HG03558 (cell line): ENCODE measurements at regions not wholly inside any gene's neighbourhood (a gene's known extent, or its start where the extent isn't known, plus 50 kb on each side); places are given as distances from the start of the nearest gene placed in this dataset.

Experiments
- ATAC-seq: cut with Tn5 transposase; IDR thresholded peaks from one replicate; pipeline ENCODE4 v1.9.1; 2021; ENCODE audit warnings: moderate number of reproducible peaks; ENCODE audit not compliant: unreplicated experiment; ENCODE audit errors: extremely low read depth

DNA sequence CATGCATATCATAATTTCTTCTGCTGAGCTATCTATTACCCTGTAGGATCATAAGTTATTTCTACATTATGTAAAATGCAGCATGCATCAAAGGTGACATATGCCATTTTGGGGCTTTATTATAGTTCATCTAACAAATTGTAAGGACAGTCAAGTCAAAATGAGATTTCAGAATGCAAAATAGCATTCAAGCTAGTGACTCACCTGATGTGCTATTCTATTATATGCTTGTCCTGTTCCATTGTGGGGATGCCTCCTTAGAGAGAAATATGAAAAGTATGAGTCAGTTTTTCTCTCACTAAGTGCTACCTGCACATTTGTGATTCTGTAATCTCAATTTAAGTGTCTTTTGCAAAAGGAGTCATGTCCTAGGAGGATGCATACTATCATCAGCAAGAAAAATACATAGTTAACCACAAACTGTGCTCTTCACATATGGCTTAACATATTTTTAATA lies 647.0 kb upstream of the PCDH10 start:
- ATAC-seq, result no peak

DNA sequence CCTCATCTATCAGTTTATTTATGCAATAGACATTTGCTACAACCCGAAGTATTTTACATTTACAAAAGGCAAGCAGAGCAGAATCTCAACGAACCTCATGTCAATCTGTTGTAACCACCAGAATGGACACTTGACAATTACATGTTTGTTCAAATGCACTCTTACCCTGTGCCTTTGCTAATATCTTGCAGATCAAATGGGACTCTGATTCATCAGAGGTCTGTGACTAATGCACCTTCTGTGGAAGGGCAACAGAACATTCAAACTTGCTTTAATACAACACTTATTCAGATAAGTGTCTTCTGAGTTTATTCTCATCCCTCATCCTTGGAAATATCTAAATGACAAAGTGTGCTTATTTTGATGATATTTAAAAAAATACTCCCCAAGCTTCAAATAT lies 644.7 kb upstream of the PCDH10 start:
- no peak for ATAC-seq

DNA sequence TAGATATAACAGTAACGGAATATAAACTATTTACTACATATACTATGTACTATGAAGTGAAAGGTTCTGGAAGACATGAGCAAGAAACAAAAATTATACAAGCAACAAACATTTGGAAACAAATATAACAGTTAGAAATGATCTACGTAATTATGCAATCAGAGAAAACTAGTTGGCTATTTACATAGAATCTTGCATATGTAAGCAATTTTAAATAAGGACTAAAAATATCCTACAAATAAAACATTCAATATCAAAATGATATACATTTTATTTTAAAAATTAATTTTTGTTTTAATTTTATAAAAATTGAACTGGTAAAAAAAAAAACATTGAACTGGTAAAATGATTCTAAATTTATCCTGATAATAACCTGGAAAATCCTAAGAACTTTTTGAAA lies 642.5 kb upstream of the PCDH10 start:
- no peak for ATAC-seq

DNA sequence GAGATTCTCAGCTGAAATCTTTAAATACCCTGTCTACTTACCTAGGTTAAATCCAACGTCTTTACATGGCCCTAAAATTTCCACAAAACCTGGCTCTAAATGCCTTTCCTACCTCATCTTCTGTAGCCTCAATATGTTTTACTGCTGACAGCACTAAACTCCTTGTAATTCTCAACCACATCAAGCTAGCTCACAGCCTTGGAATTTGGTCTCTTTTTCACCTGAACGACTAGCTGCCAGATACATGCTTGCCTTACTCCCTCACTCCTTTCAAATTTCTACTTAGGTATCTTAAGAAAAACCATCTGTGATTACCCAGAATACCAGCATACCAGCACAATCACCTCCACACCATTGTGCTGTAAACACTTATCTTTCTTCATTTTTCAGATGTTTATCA lies 635.6 kb upstream of the PCDH10 start:
- no peak for ATAC-seq

DNA sequence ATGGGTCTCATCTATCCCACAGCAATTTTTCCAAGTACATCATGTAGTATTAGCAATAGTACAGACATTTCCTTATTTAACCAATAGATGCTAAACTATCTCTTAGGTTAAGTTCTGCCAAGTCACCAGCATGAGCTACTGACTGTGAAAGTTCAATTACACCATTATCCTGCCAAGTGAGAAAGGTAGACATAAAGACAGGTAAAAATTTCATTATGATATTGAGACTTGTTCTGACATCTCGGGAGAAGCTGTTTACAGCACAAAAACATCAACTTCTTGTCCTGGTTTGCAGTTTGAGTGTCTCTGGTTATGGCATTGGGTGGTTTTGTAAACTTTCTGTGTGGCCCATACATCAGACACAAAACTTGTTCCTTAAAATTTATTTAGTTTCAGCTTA lies 622.4 kb upstream of the PCDH10 start:
- ATAC-seq, result no peak

DNA sequence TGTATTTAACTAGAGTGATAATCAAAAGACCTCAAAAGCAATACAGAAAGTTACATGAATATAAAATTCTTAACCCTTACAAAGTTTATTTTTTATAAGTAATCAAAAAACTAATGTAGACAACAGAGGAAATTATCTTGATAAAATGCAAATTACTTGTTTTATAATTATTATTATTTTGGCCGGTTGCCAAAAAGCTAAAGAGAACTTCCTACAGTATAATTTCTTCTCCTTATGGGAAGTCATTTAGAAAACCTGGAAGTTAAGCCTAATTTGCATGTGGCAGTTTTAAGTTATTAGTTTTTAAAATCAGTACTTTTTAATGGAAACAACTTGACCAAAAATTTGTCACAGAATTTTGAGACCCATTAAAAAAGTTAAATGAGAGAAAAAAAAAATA lies 621.3 kb upstream of the PCDH10 start:
- no peak for ATAC-seq

DNA sequence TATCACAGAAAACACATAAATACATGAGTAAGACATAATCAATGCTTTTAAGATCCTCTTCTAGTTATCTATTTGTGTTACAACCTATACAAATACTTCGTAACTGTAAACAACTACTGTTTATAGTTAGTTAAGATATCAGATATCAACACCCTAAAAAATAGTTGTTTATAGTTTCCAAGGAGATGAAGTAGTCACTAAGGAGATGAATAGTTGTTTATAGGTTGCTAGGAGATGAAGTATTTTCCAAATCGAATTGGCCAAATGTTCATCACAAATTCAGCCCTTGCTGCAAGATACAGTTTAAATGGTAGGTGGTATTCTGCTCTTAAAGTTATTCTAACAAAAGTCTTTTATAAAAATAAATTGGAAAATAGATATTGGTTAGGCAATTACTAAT lies 618.2 kb upstream of the PCDH10 start:
- no peak for ATAC-seq

DNA sequence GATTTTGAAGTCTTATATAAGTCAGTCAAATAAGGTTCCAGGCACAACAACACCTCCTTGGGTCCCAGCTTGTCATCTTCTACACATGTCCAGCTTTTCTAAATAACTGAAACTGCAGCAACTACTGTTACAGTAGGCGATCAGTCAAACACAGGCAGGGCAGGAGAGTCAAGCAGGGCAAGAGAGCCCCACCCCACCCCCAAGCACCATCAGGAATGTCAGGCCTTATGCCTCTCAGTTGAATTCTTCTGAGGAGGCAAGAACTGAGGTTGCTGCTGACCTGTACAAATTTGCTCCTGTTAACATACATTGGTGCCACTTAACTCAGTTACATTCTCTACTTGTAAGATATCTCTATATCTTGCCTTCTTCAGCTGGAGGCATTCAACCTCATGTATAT lies 608.8 kb upstream of the PCDH10 start:
- ATAC-seq, result no peak

DNA sequence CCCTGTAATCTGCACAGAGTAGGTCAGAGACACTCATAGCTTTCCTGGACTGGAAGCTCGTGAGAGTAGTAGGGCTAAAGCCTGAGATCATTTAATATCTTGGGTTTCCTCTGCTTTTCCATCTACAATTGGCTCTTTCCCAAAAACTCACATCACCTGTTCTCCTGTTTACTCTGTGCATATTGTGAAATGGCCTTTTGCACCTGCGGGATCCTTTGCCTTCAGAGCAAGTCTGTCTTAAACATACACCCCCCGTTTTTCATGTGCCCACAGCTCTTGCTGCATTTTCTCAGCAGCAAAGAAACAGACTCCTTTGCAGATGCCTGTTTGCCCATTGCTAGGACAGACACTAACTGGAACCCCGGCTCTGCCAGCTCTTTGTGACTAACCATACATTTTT lies 608.3 kb upstream of the PCDH10 start:
- no peak for ATAC-seq

DNA sequence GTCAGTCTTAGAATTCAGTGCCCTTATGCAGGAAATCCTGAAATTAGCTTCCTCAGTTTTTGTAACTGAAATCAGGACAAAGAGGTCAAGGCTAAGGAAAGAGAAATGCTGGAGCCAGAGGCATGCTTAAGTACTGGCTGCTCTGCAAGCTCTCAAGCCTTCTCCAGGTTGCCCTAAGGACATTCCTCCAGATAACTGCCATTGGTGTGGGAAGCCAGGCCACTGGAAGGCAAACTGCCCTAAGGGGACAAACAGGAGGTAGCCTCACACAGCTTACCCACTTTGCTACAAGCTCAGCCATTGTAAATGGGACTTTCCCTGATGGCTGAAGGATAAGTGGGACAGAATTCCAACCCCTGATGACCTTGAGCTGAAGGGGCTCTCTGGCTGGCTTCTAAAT lies 606.9 kb upstream of the PCDH10 start:
- no peak for ATAC-seq

DNA sequence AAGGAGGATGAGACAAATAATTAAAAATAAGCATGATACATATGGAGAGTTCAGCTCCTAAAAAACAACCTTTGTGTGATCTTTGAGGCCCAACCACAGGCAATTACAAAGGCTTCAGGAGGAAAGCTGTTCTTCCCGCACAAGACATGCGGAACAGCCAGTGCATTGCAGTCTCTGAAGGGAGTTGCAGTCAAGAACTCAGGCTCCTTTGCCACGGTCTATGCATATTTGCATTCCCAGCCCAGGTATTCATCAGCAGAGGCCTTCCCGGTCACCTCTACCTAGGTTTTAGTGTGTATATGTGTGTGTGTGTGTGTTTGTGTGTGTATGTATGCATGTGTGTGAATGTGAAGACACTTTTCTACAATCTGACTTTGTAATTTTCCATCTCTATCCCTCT lies 600.6 kb upstream of the PCDH10 start:
- no peak for ATAC-seq

DNA sequence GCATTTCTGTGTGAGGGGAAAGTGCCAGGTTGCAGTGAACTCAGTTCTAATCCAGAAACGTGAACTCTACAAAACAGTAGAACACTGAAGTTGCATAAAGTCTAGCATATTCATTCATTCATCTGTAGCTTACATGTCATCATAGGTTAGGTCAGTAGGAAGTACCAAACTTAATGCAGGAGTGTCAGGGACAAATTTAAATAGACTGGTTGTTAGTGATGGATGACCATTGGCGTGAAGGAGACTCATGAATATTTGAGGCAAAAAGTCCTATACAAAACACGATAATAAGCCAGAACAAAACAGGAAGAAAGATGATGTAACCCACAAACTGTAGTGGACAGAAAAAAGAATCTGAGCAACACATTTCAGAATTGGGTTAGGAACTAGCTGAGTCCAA lies 592.8 kb upstream of the PCDH10 start:
- no peak for ATAC-seq

DNA sequence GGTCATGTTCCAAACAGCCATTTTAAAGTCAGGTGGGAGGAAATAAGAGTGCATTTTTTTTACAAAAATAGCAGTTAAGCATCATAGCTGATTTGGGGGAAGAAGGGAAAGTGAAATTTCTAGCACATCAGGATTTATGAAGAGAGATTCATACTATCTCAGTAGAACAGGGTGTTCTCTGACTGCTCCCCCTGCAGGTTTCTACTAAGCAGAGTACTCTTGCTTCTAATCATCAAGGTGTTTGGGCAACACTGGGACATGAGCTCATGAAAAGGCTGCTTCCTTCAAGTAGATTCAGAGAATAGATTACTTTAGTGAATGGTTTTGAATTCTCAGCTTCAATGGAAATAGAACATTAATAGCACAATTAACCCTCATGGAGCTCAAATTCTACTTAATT lies 591.4 kb upstream of the PCDH10 start:
- ATAC-seq, result no peak

DNA sequence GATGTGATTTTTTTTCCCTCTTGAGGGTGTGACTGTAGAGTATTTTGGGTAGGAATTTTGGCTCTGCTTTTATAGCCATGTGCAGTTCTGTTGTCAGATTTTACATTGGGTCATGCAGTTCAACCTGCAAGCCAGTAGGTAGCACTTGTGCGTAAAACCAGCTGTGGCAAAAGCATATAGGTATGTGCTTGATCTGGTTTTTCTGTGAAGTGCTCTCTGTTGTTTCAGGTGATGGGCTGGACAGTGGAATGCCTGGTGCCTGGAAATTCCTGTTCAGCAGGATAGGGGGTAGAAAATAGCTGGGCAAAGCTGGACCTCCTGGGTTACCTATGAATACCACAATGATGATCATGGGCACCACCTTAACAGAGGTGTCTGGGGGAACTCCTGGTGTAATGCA lies 584.2 kb upstream of the PCDH10 start:
- ATAC-seq, result no peak

DNA sequence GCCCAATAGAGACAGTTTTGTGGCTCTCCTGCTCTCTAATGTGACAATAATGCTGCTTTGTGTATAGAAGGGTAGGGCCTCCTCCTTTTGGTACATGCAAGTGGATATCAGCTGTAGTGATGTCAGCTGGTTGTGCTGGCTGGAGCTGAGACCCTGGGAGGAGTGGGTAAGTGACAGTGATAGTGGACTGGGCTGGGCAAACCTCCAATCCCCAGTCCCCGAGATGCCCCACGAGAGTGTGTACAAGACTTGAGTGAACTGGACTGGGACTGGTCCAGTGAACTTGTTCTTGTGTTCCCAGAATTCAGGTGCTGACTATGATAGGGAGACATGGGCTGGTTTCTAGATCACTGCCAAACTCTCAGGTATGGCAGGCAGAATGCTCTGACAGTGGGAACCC lies 583.6 kb upstream of the PCDH10 start:
- no peak for ATAC-seq

DNA sequence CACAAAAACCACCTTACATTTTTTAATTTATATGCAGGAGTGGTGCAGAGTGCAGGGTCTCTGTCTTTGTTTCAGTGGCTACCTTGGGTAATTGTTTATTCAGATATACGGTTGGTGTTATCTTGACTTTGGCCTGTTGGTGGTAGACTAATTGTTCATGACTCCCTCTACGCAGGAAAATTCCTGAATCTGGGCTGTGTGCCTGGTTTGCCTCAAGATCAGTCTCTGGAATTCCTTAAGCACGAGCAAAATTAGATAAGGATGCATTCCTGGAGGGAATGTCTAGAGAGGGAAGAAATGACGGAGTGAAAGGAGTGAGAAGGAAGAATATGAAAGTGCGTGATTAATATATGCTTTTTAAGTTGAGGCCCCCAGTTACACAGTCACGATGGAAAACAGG lies 576.9 kb upstream of the PCDH10 start:
- ATAC-seq, result no peak

DNA sequence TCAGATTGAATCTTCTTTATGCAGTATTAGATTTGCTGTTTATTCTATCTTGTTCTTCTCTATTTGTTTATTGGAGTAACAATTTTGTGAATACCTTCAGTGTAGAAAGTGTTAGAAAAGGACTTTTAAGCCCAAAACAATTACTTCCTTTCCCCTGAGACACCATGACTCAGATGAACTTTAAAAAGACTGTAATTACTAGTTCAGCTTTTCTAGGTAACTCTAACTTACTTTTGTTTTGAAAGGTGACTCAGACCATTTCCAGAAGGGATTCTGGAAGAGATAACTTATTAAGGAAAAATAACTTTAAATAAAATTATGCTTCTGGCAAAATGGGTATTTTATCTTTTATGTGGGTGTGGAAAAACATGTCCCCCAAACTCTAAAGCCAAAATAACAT lies 561.5 kb upstream of the PCDH10 start:
- ATAC-seq, result no peak

DNA sequence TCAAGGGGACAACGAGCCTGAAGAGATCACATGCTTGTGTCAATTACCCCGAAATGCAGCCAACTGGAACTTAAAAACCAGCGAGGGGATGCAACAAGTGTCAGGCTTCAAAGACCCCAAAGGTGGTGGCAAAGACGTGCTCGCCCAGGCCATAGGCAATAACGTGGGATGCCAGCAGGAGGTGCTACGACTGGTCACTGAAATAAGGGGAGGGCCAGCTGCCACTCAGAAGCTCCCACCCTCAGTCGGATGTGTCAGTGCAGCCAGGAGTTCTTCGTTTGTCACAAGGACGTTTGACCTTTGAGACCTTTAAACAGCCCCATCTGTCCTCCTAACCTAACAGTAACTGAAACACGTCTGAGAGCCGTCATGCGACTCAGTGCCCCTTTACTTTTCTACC lies 556.8 kb upstream of the PCDH10 start:
- no peak for ATAC-seq

DNA sequence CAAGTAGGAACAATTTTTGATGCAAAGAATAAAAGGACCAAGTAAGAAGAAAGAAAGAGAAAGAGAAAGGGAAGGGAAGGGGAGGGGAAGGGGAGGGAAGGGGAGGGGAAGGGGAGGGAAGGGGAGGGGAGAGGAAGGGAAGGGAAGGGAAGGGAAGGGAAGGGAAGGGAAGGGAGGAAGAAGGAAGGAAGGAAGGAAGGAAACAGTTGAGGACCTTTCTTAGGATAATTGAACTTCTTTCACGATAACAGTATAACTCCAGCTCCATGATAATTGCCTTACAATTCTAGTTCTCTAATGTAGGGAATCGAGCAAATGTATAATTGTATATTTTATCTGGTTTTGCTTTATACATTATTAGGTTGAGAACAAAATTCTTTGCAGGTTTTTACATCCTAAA lies 556.2 kb upstream of the PCDH10 start:
- ATAC-seq, result no peak

DNA sequence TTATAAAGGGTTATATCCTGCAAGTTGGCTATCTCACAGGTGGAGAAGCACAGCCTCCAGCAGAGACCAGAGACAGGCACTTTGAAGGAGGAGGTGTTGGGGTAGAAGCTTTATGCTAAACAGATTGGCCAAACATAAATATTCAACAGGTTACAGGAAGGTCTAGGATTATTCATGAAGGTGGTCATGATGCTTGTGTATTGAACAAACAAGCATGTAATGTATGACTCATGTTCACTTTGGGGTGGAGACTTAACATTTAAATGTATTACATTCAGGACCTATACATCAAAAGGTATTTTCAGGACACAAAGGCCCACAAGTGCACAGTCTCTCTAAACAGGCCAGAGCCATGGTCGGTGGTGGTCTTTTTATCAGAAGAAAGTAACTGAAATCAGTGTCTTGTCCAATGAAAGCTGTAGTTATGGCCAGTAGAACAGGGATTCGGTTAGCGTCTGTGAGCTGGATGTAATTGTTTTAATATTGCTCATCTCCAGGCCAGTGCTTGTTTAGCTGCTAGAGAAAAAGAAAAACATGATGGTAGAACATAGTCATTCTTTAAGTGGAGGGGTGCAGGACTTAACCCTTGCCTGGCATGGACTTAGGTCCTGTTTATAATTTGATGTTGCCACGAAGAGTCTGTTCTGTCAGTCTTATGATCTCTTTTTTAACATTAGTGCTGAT lies 555.2 kb upstream of the PCDH10 start:
- no peak for ATAC-seq

DNA sequence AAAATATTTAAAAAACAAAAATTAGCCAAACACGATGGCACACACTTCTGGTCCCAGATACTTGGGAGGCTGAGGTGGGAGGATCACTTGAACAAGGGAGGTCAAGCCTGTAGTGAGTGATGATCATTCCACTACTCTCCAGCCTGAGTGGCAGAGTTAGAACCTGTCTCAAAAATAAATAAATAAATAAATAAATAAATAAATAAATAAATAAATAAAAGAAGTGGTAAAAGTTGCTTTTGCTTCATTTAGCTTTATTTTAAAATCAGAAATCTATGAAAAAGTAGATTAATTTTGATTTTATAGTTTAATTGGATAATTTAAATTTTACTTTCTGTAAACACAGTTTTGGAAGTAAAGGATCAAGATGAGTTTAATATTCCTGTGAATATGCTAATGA lies 552.9 kb upstream of the PCDH10 start:
- no peak for ATAC-seq

DNA sequence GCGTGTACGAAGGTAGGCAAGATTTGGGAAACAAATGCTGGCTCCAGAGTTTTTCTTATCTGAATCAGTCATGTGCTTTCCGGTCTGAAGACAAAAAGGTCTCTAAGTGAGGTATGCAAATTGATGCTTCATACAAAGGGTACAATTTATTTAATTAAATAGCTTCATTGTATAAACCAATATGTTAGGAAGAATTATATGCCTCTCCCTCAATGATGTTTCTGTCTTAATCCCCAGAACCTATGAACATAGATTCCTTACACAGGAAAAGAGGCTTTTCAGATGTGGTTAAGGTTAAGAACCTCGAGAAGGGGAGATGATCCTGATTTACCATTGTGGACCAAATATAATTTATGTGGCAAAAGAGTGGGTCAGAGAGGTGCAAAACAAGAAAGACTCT lies 543.5 kb upstream of the PCDH10 start:
- no peak for ATAC-seq

DNA sequence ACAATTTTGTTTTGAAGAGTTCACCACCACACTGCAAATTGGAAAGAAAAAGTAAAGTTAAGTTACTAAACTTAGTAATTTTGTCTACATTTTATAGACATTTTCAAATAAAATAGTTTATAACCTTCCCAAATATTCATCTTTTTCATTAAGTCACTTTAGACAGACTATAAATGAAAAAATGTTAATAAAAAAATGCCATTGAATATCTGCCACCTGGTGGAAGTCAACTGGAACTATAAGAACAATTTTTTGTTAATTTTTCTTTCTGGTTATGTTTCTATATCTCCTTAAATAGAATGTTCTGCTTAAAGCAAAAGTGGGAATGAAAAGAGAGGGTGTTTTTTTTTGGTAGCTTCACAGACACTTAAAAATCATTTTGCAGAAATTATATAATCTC lies 534.4 kb upstream of the PCDH10 start:
- ATAC-seq, result no peak
